Cerebellar nuclear complex (tissue), 1 donor: ENCODE measurements at regions not wholly inside any gene's neighbourhood (a gene's known extent, or its start where the extent isn't known, plus 50 kb on each side); places are given as distances from the start of the nearest gene placed in this dataset.
"Not testable (repeated sequence)": the region's sequence is repeated elsewhere in the genome, so short reads cannot be mapped to it uniquely, and the experiment has no call there.

Experiments used
- DNase-seq, 2 experiments: peaks; one replicate each; lab custom pipeline; 2025; lab: John Stamatoyannopoulos, UW

- no peak for DNase-seq
Observed at GRCh38 chr4:177494791-177495190, 52.6 kb upstream of the AGA start.

GRCh38 chr4:177495626-177496025 is 53.4 kb upstream of the AGA start:
- DNase-seq: not testable (repeated sequence)

- no peak for DNase-seq
Observed at GRCh38 chr4:177499537-177499936, 57.3 kb upstream of the AGA start.

DNA sequence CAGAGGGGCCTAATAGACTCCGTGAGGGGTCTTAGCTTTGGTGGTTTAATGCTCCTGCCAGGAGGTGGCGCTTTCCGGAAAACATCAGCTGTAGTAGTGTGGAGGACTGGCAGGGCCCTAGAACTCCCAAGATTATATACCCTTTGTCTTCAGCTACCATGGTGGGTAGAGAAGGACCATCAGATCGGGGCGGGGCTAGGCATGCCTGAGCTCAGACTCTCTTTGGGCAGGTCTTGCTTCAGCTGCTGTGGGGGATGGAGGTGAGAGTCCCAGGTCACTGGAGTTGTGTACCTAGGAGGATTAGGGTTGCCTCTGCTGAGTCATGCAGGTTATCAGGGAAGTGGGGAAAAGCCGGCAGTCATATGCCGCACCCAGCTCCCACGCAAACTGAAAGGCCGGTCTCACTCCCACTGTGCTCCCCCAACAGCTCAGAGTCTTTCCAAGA is 63.0 kb upstream of the AGA start:
- DNase-seq: no peak

DNA sequence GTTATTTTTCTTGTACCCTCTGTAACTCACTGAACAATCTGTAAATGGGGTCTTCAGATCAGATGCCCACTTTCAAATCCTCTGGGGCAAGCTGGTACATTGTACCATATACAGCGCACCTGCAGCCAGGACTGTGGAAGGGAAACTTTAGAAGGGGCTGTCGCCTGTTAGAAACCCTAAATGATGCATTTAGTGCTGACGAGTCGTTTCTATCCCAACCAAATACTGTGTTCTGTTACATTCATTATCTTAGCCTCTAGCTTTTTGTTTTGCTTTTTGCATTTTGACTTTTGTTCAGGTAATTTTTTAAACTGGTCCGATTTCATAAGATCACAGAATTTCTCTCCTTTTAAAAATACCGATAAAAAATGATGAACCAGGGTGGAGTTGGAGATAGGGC is 66.4 kb upstream of the AGA start:
- DNase-seq: no peak

DNA sequence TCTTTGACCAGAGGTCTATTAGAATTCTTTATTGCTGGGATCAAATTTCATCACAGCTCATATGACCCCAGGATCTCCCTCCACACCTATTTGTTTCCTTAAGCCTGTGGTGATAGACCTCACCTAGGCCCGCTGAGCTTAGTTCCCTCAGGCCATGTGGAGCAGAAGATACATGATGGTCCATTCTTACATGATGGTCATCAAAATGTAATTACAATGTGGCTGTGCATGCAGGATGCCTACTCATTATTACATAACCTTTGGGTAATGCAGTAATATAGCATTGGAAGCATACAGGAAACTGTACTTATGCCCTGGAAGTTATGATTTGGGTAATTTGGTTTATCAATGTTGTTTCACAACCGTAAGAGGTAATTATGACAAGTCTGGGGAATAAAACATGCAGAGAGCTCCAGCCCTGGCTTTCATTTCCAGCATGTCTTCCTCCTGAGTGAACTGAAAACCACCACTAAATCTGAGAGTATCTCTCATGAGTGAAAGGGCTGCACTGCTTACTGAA is 67.0 kb upstream of the AGA start:
- DNase-seq: no peak

DNA sequence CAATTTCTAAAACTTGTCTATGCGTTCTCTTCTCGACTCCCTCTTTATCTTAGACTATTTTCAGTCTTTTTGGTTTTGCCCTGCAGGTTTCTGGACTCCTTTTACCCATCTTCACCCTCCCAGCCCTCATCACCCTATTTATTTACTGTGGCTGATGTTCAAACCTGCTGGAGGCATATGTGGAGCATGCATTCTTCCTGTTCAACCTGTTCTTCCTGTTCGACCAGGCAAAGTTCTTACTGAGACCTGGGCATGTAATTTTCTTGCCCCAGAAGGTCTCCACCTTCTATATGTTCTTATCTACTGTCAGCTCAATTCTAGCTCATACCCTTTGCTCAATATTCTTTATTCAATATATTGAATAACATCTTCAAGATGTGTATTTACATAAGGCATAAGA is 69.4 kb upstream of the AGA start:
- DNase-seq: no peak

DNA sequence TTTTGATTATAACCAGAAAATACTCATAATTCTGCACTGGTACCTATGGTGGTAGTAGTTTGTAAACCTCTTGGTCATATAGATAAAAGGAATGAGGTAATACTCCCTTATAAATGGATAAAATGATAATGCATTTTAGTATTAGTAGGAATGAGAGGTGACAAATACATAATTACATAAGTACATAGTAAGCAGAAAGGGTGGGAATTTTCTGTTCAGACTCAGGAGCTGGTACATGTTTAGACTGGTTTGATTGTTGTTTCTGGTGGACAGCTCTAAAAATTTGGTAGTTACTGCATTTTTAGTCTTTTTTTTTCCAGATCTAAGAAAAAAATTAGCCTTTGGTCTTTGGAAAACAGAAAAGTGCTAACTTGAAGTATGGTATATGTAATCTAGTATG is 70.4 kb upstream of the AGA start:
- no peak for DNase-seq

DNA sequence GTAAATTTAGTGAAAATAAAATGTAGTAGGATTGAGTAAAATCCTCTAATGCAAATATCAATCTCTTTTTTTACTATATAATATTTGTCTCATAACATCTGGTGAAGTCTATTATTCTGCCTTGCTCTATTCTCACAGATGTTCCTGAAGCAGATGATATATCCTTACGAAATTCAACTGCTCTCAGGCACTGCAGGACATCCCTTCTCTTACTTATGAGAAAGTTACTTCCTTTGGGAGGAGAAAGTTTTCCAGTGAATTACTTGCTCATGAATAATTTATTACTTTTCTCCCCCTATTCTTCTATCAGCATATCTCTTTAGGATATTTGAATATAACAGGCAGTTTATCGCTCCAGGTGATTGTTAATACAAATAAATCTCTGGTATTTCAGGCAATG is 75.6 kb upstream of the AGA start:
- no peak for DNase-seq

GRCh38 chr4:177519481-177520260 is 77.4 kb upstream of the AGA start:
- DNase-seq: no peak

GRCh38 chr4:177528620-177529019 is 86.4 kb upstream of the AGA start:
- DNase-seq: no peak

- DNase-seq: no peak
Observed at GRCh38 chr4:177530561-177530960, 88.3 kb upstream of the AGA start.

DNA sequence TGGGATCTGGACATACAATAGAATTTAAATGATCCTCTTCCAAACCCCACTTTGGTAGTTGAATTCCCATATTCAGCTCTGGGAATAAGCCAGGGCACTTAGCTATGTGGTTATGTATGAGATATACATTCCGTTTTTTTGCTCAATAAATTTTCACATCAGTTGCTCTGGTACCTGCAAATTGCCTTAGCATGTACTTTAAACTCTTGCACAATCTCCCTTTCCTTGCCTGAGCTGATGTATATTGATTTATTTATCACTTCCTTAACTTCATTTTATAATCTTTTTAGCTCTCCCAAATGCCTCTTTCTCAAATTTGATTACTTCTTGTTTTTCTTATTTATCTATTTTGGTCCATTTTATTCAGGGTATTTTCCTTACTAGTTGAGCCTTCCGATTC is 90.1 kb upstream of the AGA start:
- no peak for DNase-seq

GRCh38 chr4:177534841-177535240 is 92.6 kb upstream of the AGA start:
- DNase-seq: not testable (repeated sequence)

GRCh38 chr4:177546745-177547144 is 104.5 kb upstream of the AGA start:
- DNase-seq: no peak

DNA sequence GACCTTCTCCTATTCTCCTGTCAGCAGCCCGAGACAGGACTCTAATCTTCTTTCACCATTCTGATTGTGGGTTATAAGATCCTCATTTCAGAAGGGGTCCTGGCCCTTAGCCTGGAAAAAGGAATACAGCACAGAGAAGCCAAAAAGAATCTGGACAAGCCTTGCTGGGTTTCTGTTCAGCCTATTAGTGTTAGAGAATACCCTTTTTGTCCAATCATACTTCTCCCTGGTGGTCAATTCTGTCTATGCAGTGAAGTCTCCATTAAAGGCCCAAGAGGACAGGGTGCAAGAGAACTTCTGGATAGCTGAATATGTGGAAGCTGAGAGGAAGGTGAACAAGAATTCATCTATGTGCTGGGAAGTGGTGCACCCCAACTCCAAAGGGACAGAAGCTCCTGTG is 105.7 kb upstream of the AGA start:
- DNase-seq: no peak

- no peak for DNase-seq
Observed at GRCh38 chr4:177555007-177555574, 112.9 kb upstream of the AGA start.

DNA sequence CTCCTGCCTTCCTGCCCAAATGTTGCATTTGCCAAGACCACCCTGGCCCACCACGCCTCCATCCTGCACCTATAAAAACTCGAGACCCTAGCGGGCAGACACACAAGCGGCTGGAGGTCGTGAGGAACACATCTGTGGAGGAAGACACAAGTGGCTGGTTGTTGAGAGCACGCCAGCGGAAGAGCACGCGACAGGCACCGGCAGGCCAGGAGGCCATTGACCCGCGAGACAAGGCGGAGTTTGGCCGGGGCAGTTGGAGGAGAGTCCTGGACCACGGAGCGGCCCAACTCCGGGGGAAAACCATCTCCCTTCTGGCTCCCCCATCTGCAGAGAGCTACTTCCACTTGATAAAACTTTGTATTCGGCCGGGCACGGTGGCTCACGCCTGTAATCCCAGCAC is 115.2 kb upstream of the AGA start:
- DNase-seq: no peak

GRCh38 chr4:177558995-177559394 is 116.8 kb upstream of the AGA start:
- no peak for DNase-seq

DNA sequence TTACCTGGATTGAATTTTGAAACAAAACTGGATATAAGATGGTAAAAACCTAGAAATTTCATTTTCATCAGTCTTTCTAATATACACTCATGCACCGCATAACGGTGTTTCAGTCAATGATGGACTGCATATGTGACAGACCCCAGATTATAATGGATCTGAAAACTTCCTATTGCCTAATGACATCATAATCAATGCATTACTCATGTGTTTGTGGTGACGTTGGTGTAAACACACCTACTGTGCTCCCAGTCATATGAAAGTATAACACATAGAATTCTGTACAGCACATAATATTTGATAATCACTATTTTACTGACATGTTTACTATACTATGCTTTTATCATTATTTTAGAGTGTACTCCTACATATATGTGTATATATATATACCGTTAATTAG is 119.9 kb upstream of the AGA start:
- no peak for DNase-seq

DNA sequence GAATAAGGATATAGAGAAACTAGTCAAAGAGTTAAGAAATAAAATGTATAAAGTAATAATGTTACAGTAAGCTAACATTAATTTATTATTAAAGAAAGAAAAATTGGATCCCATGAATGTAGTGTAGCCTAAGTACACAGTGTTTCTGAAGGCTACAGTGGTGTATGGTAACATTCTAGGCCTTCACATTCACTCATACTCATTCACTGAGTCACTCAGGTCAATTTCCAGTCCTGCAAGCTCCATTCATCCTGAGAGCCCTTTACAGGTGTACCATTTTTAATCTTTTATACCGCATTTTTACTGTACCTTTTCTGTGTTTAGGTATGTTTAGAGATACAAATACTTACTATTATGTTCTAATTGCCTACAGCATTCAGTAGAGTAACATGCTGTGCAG is 120.6 kb upstream of the AGA start:
- no peak for DNase-seq

- DNase-seq: no peak
Observed at GRCh38 chr4:177566691-177567090, 124.5 kb upstream of the AGA start.

DNA sequence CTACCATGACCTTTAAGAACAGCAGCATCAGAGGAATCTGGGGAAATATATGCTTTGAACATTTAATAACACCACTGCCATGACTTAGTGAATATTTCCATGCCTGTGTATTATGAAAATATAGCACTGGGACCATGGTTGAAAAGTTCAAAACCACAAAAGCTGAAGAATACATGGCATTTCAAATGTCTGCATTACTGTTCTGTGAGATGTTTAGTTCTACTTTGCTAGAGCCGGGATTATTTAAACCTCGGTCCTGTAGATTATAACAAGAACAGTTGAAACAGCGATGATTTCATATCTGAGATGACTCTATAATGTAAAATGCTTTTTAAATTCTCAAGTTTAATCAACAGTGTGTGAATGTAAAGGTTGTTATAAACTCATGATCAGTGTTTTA is 126.7 kb upstream of the AGA start:
- no peak for DNase-seq

DNA sequence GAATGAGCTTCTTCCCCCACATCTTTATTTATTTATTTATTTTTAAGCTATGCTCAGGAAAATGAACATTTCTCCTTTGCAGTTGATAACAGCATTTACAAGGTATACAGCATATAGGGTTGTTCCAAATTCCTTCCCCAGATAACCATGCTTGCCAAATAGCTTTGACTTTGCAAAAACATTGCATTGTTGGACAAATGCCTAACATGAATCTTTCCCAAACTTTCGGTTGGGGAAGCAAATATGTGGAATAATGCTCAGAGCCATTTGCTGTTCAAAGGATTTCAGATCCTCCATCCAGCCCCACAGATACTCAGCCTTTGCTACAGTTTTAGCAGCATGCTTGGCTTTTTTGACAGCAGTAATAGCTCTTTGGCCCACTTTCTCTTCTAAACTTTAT is 127.2 kb upstream of the AGA start:
- DNase-seq: no peak
